Caco-2 (cell line): ENCODE measurements at regions not wholly inside any gene's neighbourhood (a gene's known extent, or its start where the extent isn't known, plus 50 kb on each side); places are given as distances from the start of the nearest gene placed in this dataset.

Source experiments
- BruUV-seq: library from RNA; stranded (reverse); fragments of 400-500 nt; replicated peaks from 2 replicates; lab custom pipeline; 2021; lab: Mats Ljungman, UMichigan
- CTCF ChIA-PET: fragments of 300-600 bp; sonication (Branson Sonifier 250); formaldehyde crosslinking; loops from one replicate; lab custom pipeline; 2022; ENCODE audit warnings: antibody characterized with exemption; lab: Charles Lee
- POLR2A ChIA-PET: fragments of 300-600 bp; sonication (Branson Sonifier 250); formaldehyde crosslinking; loops from one replicate; lab custom pipeline; 2022; ENCODE audit warnings: antibody characterized with exemption; lab: Charles Lee
- DNase-seq, 2 experiments: peaks; one replicate each; pipeline versions ENCODE4 v3.0.0 to v3.0.0-alpha.2; 2020 to 2022
- H3K27me3 ChIP-seq: replicated peaks from 2 replicates; pipeline ENCODE4 v1.6.0; 2011; ENCODE audit warnings: low read length; ENCODE audit not compliant: control insufficient read depth, insufficient read depth
- H3K36me3 ChIP-seq: 2 replicates; pipeline ENCODE4 v1.5.1; 2011; ENCODE audit warnings: low read length; ENCODE audit not compliant: control insufficient read depth, insufficient read depth
- H3K4me1 ChIP-seq: fragments of 250-450 bp; sonication (Bioruptor Pico); 2 replicates; pipeline ENCODE4 v1.5.1; 2020; ENCODE audit warnings: mild to moderate bottlenecking
- H3K4me3 ChIP-seq: 2 replicates; pipeline ENCODE4 v1.5.1; 2011; ENCODE audit warnings: low read depth, mild to moderate bottlenecking, control low read depth, low read length
- H3K9me3 ChIP-seq: fragments of 250-450 bp; sonication (Bioruptor Pico); 2 replicates; pipeline ENCODE4 v1.5.1; 2020; ENCODE audit warnings: mild to moderate bottlenecking, moderate library complexity
- H3K27ac Mint-ChIP-seq: one replicate; pipeline ENCODE4 v1.8.0; 2022; ENCODE audit warnings: mixed read lengths; ENCODE audit not compliant: unreplicated experiment
- H3K27me3 Mint-ChIP-seq: one replicate; pipeline ENCODE4 v1.8.0; 2022; ENCODE audit warnings: mixed read lengths; ENCODE audit not compliant: insufficient read depth, unreplicated experiment
- H3K36me3 Mint-ChIP-seq: one replicate; pipeline ENCODE4 v1.8.0; 2022; ENCODE audit warnings: mild to moderate bottlenecking, mixed read lengths; ENCODE audit not compliant: insufficient read depth, unreplicated experiment
- H3K4me1 Mint-ChIP-seq: one replicate; pipeline ENCODE4 v1.8.0; 2022; ENCODE audit warnings: low read depth, mixed read lengths; ENCODE audit not compliant: unreplicated experiment
- H3K4me3 Mint-ChIP-seq: one replicate; pipeline ENCODE4 v1.8.0; 2022; ENCODE audit warnings: mild to moderate bottlenecking, moderate library complexity, mixed read lengths; ENCODE audit not compliant: unreplicated experiment
- H3K9me3 Mint-ChIP-seq: one replicate; pipeline ENCODE4 v1.8.0; 2022; ENCODE audit warnings: mixed read lengths; ENCODE audit not compliant: unreplicated experiment
- intact Hi-C: fragments of 100-400 bp; cut with micrococcal nuclease; formaldehyde crosslinking; loops from one replicate; pipeline ENCODE4 v1.10.0; 2022; ENCODE audit not compliant: unreplicated experiment
- TF ChIP-seq, protein P1 (sequence below), 2 experiments: fragments of 200-600 bp in 1 of 2; IDR thresholded peaks; 1 replicate in 1 of 2; 2 replicates in 1 of 2; pipeline versions ENCODE4 v1.5.1 to v1.8.0; 2011 to 2022; ENCODE audit warnings: antibody characterized with exemption in 1 of 2, control low read depth in 1 of 2, inconsistent platforms in 1 of 2, low read depth in 1 of 2, low read length in 1 of 2, mild to moderate bottlenecking in 1 of 2, moderate library complexity in 1 of 2; ENCODE audit not compliant: insufficient read depth in 1 of 2, severe bottlenecking in 1 of 2, unreplicated experiment in 1 of 2

DNA sequence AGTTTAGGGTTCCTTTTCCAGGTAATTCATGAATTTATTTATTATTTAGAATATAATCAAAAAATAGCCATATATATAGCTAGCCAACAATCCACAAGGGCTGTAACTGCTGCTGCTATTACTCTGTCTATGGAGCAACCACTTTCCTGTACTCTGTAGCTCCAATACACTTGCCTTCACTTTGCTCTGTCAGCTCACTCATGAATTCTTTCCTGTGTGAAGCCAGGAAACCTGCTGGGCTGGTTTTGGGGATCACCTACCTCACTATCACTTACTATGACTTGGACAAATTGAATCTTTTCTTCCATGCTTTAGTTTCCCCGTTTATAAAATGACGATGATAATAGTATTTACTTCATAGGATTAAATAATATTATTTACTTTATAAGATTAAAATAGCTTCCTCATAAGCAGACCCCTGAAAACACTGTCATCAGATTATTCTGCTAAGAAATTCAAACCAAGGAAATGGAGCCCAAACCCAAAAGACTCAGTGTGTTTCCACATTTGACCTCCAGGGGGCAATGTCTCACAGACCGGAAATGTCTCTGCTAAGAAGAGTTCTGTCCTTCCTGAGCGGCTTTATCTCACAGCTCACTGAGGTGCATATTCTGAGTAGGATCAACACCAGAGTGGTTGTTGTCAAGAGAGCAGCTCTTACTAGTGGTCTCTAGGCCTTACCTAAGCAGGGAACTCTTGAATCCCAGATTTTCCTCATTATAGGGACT is 457.1 kb downstream of the DAD1 start:
- Histone ChIP-seq H3K9me3 (peaks cover 10% of the 10 kb centered on the region), H3K4me3 (no peak overlapping the region), H3K36me3 (no peaks in the 10 kb centered on the region), H3K4me1 (no peaks in the 10 kb centered on the region), H3K27me3 (no peaks in the 10 kb centered on the region)
- intact Hi-C loops = no loop called here
- Mint-ChIP-seq H3K27ac (no peak overlapping the region), H3K4me3 (no peak overlapping the region), H3K27me3 (peaks cover 11% of the 10 kb centered on the region), H3K4me1 (no peaks in the 10 kb centered on the region), H3K36me3 (no peaks in the 10 kb centered on the region), H3K9me3 (peaks cover 10% of the 10 kb centered on the region)
- ChIA-PET CTCF (interaction anchor here (1.7 kb wide), 1 partner anchor 69 kb away, joined by 6 read pairs; no protein-coding TSS in a partner anchor), POLR2A (no interaction called here)
- DNase-seq = peak in 1 of 2 experiments; percentile 37
- TF ChIP-seq, protein P1, sequence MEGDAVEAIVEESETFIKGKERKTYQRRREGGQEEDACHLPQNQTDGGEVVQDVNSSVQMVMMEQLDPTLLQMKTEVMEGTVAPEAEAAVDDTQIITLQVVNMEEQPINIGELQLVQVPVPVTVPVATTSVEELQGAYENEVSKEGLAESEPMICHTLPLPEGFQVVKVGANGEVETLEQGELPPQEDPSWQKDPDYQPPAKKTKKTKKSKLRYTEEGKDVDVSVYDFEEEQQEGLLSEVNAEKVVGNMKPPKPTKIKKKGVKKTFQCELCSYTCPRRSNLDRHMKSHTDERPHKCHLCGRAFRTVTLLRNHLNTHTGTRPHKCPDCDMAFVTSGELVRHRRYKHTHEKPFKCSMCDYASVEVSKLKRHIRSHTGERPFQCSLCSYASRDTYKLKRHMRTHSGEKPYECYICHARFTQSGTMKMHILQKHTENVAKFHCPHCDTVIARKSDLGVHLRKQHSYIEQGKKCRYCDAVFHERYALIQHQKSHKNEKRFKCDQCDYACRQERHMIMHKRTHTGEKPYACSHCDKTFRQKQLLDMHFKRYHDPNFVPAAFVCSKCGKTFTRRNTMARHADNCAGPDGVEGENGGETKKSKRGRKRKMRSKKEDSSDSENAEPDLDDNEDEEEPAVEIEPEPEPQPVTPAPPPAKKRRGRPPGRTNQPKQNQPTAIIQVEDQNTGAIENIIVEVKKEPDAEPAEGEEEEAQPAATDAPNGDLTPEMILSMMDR (IDR thresholded peaks at IDR 0.05; ENCODE audit: insufficient read depth in 1 of 2, low read depth in 1 of 2, low read length in 1 of 2, severe bottlenecking in 1 of 2, unreplicated experiment in 1 of 2) = peak; percentile 44 to 51
- no TSS peak for BruUV-seq

DNA sequence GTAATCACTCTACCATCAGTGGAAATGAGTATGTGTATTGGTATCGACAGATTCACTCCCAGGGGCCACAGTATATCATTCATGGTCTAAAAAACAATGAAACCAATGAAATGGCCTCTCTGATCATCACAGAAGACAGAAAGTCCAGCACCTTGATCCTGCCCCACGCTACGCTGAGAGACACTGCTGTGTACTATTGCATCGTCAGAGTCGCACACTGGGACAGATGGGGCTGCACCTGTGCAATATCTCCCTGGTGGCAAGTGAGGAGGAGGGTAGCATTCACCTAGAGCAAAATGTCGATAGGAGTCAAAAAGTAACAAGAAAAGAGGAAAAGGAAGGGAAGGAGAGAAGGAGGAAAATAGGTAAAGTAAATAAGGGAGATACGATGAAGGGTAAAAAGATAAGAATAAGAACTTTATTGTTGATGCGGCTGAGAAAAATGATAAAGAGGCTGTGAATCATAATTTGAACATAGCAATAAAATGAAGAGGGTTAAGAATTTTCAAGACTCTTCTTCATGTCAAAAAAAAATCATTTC is 450.5 kb upstream of the OR4E1 start:
- ChIA-PET CTCF (no interaction called here), POLR2A (no interaction called here)
- no peaks in the 10 kb centered on the region for H3K9me3 ChIP-seq
- H3K4me1 ChIP-seq = no peaks in the 10 kb centered on the region
- H3K36me3 Mint-ChIP-seq = no peaks in the 10 kb centered on the region
- H3K27me3 Mint-ChIP-seq = peaks cover 8% of the 10 kb centered on the region
- intact Hi-C loops = no loop called here
- DNase-seq = no peak
- no peak overlapping the region for H3K4me3 ChIP-seq
- no peaks in the 10 kb centered on the region for H3K36me3 ChIP-seq
- no TSS peak for BruUV-seq
- H3K27ac Mint-ChIP-seq = no peak overlapping the region
- H3K4me1 Mint-ChIP-seq = peaks cover 7% of the 10 kb centered on the region
- H3K4me3 Mint-ChIP-seq = no peak overlapping the region
- TF ChIP-seq, protein P1 (IDR thresholded peaks at IDR 0.05; ENCODE audit: insufficient read depth in 1 of 2, low read depth in 1 of 2, low read length in 1 of 2, severe bottlenecking in 1 of 2, unreplicated experiment in 1 of 2) = no peak
- no peaks in the 10 kb centered on the region for H3K9me3 Mint-ChIP-seq
- H3K27me3 ChIP-seq = no peaks in the 10 kb centered on the region

- ChIA-PET CTCF (interaction anchor here (1.1 to 2.0 kb wide), 4 partner anchors 22 to 97 kb away, joined by 4 to 18 read pairs (median 7); no protein-coding TSS in a partner anchor), POLR2A (no interaction called here)
- intact Hi-C loops = loop anchor here (1.0 kb wide), 1 partner anchor 28 kb away; no protein-coding TSS in a partner anchor
- Histone ChIP-seq H3K27me3 (no peaks in the 10 kb centered on the region), H3K4me3 (no peak overlapping the region), H3K9me3 (no peaks in the 10 kb centered on the region), H3K36me3 (no peaks in the 10 kb centered on the region), H3K4me1 (no peaks in the 10 kb centered on the region)
- TF ChIP-seq, protein P1 (IDR thresholded peaks at IDR 0.05; ENCODE audit: insufficient read depth in 1 of 2, low read depth in 1 of 2, low read length in 1 of 2, severe bottlenecking in 1 of 2, unreplicated experiment in 1 of 2) = no peak
- peaks cover 7% of the 10 kb centered on the region for H3K4me1 Mint-ChIP-seq
- DNase-seq = no peak
- H3K36me3 Mint-ChIP-seq = no peaks in the 10 kb centered on the region
- BruUV-seq = no TSS peak
- H3K27me3 Mint-ChIP-seq = peaks cover 11% of the 10 kb centered on the region
- no peak overlapping the region for H3K4me3 Mint-ChIP-seq
- H3K9me3 Mint-ChIP-seq = no peaks in the 10 kb centered on the region
- no peak overlapping the region for H3K27ac Mint-ChIP-seq
Observed at GRCh38 chr14:22122829-22123560, 449.4 kb upstream of the OR4E1 start.
